Parathyroid adenoma (tissue), 2 donors: ENCODE measurements at regions not wholly inside any gene's neighbourhood (a gene's known extent, or its start where the extent isn't known, plus 50 kb on each side); places are given as distances from the start of the nearest gene placed in this dataset.
A peak's percentile ranks its signal among the peaks of the same experiment; 100 is the strongest.

Source experiments
- H2AFZ ChIP-seq: fragments of 300-600 bp; sonication (generic); one replicate; pipeline ENCODE4 v1.7.0; 2017; ENCODE audit warnings: antibody characterized with exemption, mild to moderate bottlenecking
- H3K27ac ChIP-seq: fragments of 300-600 bp; sonication (generic); one replicate; pipeline ENCODE4 v1.7.0; 2017
- H3K27me3 ChIP-seq: fragments of 300-600 bp; sonication (generic); one replicate; pipeline ENCODE4 v1.7.0; 2017; ENCODE audit warnings: low read length; ENCODE audit not compliant: control insufficient read depth, insufficient read depth
- H3K36me3 ChIP-seq: fragments of 300-600 bp; sonication (generic); one replicate; pipeline ENCODE4 v1.7.0; 2017; ENCODE audit warnings: low read length; ENCODE audit not compliant: control insufficient read depth, insufficient read depth
- H3K4me1 ChIP-seq: fragments of 300-600 bp; sonication (generic); one replicate; pipeline ENCODE4 v1.7.0; 2017; ENCODE audit warnings: control low read depth
- H3K4me2 ChIP-seq: fragments of 300-600 bp; sonication (generic); one replicate; pipeline ENCODE4 v1.7.0; 2017; ENCODE audit warnings: low read length
- H3K4me3 ChIP-seq: fragments of 300-600 bp; sonication (generic); one replicate; pipeline ENCODE4 v1.7.0; 2017; ENCODE audit warnings: low read depth, low read length
- H3K79me2 ChIP-seq: fragments of 300-600 bp; sonication (generic); one replicate; pipeline ENCODE4 v1.7.0; 2017; ENCODE audit warnings: control low read depth
- H3K9ac ChIP-seq: fragments of 300-600 bp; sonication (generic); one replicate; pipeline ENCODE4 v1.7.0; 2017; ENCODE audit warnings: mild to moderate bottlenecking
- H3K9me3 ChIP-seq: fragments of 300-600 bp; sonication (generic); one replicate; pipeline ENCODE4 v1.7.0; 2017; ENCODE audit warnings: low read length; ENCODE audit not compliant: control insufficient read depth
- CTCF ChIP-seq: fragments of 300-600 bp; sonication (generic); IDR thresholded peaks from one replicate; pipeline ENCODE4 v1.7.0; 2017; ENCODE audit warnings: antibody characterized with exemption, mild to moderate bottlenecking
- donor health status: primary hyperparathyroidism.

- H3K9me3 ChIP-seq = no peaks in the 10 kb centered on the region
- no peak overlapping the region for H3K9ac ChIP-seq
- H3K27me3 ChIP-seq = no peaks in the 10 kb centered on the region
- no peak overlapping the region for H3K4me3 ChIP-seq
- TF ChIP-seq CTCF = no peak
- H3K4me2 ChIP-seq = no peak overlapping the region
- H2AFZ ChIP-seq = no peak overlapping the region
- H3K27ac ChIP-seq = no peak overlapping the region
- H3K36me3 ChIP-seq = no peaks in the 10 kb centered on the region
- H3K79me2 ChIP-seq = no peaks in the 10 kb centered on the region
- no peaks in the 10 kb centered on the region for H3K4me1 ChIP-seq
Measured at GRCh38 chr5:176742246-176743105, 67.9 kb upstream of the UNC5A start.

GRCh38 chr5:176743136-176743861, 67.1 kb upstream of the UNC5A start:
- Histone ChIP-seq H3K27me3 (no peaks in the 10 kb centered on the region), H2AFZ (peak overlapping the region; percentile 67), H3K79me2 (no peaks in the 10 kb centered on the region), H3K4me3 (no peak overlapping the region), H3K27ac (no peak overlapping the region), H3K9me3 (no peaks in the 10 kb centered on the region), H3K4me2 (peak overlapping the region; percentile 53), H3K36me3 (no peaks in the 10 kb centered on the region), H3K9ac (no peak overlapping the region), H3K4me1 (no peaks in the 10 kb centered on the region)
- TF ChIP-seq CTCF = no peak

- H2AFZ ChIP-seq = peak overlapping the region; percentile 67
- H3K4me2 ChIP-seq = no peak overlapping the region
- no peaks in the 10 kb centered on the region for H3K36me3 ChIP-seq
- H3K27me3 ChIP-seq = no peaks in the 10 kb centered on the region
- H3K27ac ChIP-seq = no peak overlapping the region
- no peaks in the 10 kb centered on the region for H3K4me1 ChIP-seq
- no peaks in the 10 kb centered on the region for H3K79me2 ChIP-seq
- no peak overlapping the region for H3K9ac ChIP-seq
- no peak for TF ChIP-seq CTCF
- no peaks in the 10 kb centered on the region for H3K9me3 ChIP-seq
- no peak overlapping the region for H3K4me3 ChIP-seq
Measured at GRCh38 chr5:176743868-176744583, 66.3 kb upstream of the UNC5A start.

DNA sequence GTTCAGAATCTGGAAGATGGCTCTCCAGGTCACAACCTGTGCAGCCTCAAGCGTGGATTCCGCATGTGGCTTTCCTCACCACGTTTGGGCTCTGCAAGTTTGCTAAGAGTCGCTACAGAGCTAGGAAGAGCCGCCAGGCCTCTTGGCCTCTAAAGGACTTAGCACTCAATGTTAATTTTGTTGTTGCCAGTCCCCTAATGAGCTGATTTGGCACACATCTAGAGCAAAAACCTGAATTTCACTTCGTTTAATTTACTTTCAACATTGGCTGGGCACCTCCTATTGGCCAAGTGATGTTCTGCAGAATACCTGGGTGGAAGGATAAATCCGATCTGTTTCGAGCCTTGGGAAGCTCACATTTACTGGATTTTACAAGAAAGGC, 65.8 kb upstream of the UNC5A start:
- H3K4me3 ChIP-seq = no peak overlapping the region
- H3K9ac ChIP-seq = no peak overlapping the region
- no peaks in the 10 kb centered on the region for H3K9me3 ChIP-seq
- H3K27ac ChIP-seq = no peak overlapping the region
- H3K4me2 ChIP-seq = no peak overlapping the region
- no peak overlapping the region for H2AFZ ChIP-seq
- no peaks in the 10 kb centered on the region for H3K4me1 ChIP-seq
- H3K27me3 ChIP-seq = no peaks in the 10 kb centered on the region
- peak; percentile 19 for TF ChIP-seq CTCF
- H3K79me2 ChIP-seq = no peaks in the 10 kb centered on the region
- no peaks in the 10 kb centered on the region for H3K36me3 ChIP-seq
